Suprapubic skin (tissue), 4 donors: ENCODE measurements at regions not wholly inside any gene's neighbourhood (a gene's known extent, or its start where the extent isn't known, plus 50 kb on each side); places are given as distances from the start of the nearest gene placed in this dataset.

Experiments
- EP300 ChIP-seq: sonication (generic); formaldehyde crosslinking; IDR thresholded peaks from one replicate; pipeline ENCODE4 v1.6.1; 2017; ENCODE audit warnings: antibody characterized with exemption
- POLR2AphosphoS5 ChIP-seq, 3 donors: sonication (generic); formaldehyde crosslinking; IDR thresholded peaks; one replicate each; pipeline ENCODE4 v1.6.1; 2017; ENCODE audit warnings: antibody characterized with exemption in 3 of 3

GRCh38 chr1:91120936-91121335 lies 99.1 kb upstream of the ZNF644 start:
- no peak for TF ChIP-seq EP300
- TF ChIP-seq POLR2AphosphoS5 (IDR thresholded peaks at IDR 0.05): no peak
